GM12878 (cell line): ENCODE measurements at regions not wholly inside any gene's neighbourhood (a gene's known extent, or its start where the extent isn't known, plus 50 kb on each side); places are given as distances from the start of the nearest gene placed in this dataset.

Source experiments
- ATAC-seq: fragments of 200-7000 bp; cut with Tn5 transposase; 3 replicates; pipeline ENCODE4 v1.9.1; 2020; ENCODE audit warnings: mild to moderate bottlenecking, moderate library complexity
- BruUV-seq: library from RNA; stranded (reverse); fragments of 400-500 nt; replicated peaks from 2 replicates; lab custom pipeline; 2021; lab: Mats Ljungman, UMichigan
- CTCF ChIA-PET: fragments of 300-600 bp; sonication (Branson Sonifier 250); formaldehyde crosslinking; extraction: SDS; loops from one replicate; lab custom pipeline; 2021; ENCODE audit warnings: inconsistent platforms; lab: Yijun Ruan, JAX
- POLR2A ChIA-PET: fragments of 350-600 bp; formaldehyde crosslinking; extraction: SDS; loops from one replicate; lab custom pipeline; 2021; ENCODE audit warnings: inconsistent platforms; lab: Charles Lee
- RAD21 ChIA-PET: fragments of 300-600 bp; sonication (Branson Sonifier 250); formaldehyde crosslinking; loops from one replicate; lab custom pipeline; 2023; ENCODE audit warnings: antibody characterized with exemption; ENCODE audit not compliant: unreplicated experiment; lab: Charles Lee
- SMC1A ChIA-PET: fragments of 300-600 bp; sonication (Branson Sonifier 250); formaldehyde crosslinking; loops from one replicate; lab custom pipeline; 2023; ENCODE audit not compliant: unreplicated experiment, uncharacterized antibody; lab: Charles Lee
- DNase-seq: peaks from one replicate; pipeline ENCODE4 v3.0.0-alpha.2; 2011; ENCODE audit warnings: low read depth, low spot score
- FAIRE-seq: peaks from 3 replicates; lab custom pipeline; 2011; peaks lifted over from hg19 to GRCh38; lab: Jason Lieb, UNC
- H2AFZ ChIP-seq: 2 replicates; pipeline ENCODE4 v1.6.0; 2011; ENCODE audit warnings: low read depth, low read length, control low read depth; ENCODE audit not compliant: control insufficient read depth
- H3K27ac ChIP-seq: 2 replicates; pipeline ENCODE4 v1.5.1; 2011; ENCODE audit warnings: control low read depth; ENCODE audit not compliant: control insufficient read depth, insufficient read depth
- H3K27me3 ChIP-seq, 2 experiments: replicated peaks in 1 of 2; 2 replicates each; pipeline versions ENCODE4 v1.6.0 to v1.6.1; 2011; ENCODE audit warnings: low read length in 1 of 2; ENCODE audit not compliant: control insufficient read depth in 2 of 2, insufficient read depth in 2 of 2
- H3K36me3 ChIP-seq, 2 experiments: 2 replicates each; pipeline ENCODE4 v1.5.1; 2011; ENCODE audit warnings: low read length in 1 of 2; ENCODE audit not compliant: control insufficient read depth in 2 of 2, insufficient read depth in 2 of 2
- H3K4me1 ChIP-seq: 2 replicates; pipeline ENCODE4 v1.6.1; 2011; ENCODE audit warnings: mild to moderate bottlenecking, low read length, moderate library complexity, mixed read lengths; ENCODE audit not compliant: control insufficient read depth, insufficient read depth
- H3K4me2 ChIP-seq: 2 replicates; pipeline ENCODE4 v1.6.0; 2011; ENCODE audit warnings: control low read depth; ENCODE audit not compliant: control insufficient read depth, insufficient read depth
- H3K4me3 ChIP-seq: fragments of 200-600 bp; sonication (generic); 2 replicates; pipeline ENCODE4 v1.5.1; 2016
- H3K79me2 ChIP-seq: 2 replicates; pipeline ENCODE4 v1.6.0; 2011; ENCODE audit warnings: low read length; ENCODE audit not compliant: control insufficient read depth, insufficient read depth
- H3K9ac ChIP-seq: 2 replicates; pipeline ENCODE4 v1.8.0; 2011; ENCODE audit warnings: low read length, control low read depth, mixed read lengths; ENCODE audit not compliant: control insufficient read depth, insufficient read depth
- H3K9me3 ChIP-seq: replicated peaks from 3 replicates; pipeline ENCODE4 v1.5.1; 2011; ENCODE audit warnings: mild to moderate bottlenecking, low read length; ENCODE audit not compliant: control insufficient read depth, insufficient read depth
- H4K20me1 ChIP-seq: 2 replicates; pipeline ENCODE4 v1.6.0; 2011; ENCODE audit not compliant: control insufficient read depth, insufficient read depth
- BMI1 ChIP-seq: fragments of 450-650 bp; IDR thresholded peaks from 2 replicates; pipeline ENCODE4 v1.6.1; 2016; ENCODE audit warnings: mild to moderate bottlenecking, moderate library complexity, borderline replicate concordance
- CHD2 ChIP-seq: IDR thresholded peaks from 2 replicates; pipeline ENCODE4 v1.6.1; 2011; ENCODE audit warnings: low read depth, low read length, improper control_type of control experiment, borderline replicate concordance
- MLLT1 ChIP-seq: fragments of 450-650 bp; IDR thresholded peaks from 2 replicates; pipeline ENCODE4 v1.6.1; 2016; ENCODE audit warnings: mild to moderate bottlenecking
- MYC ChIP-seq: IDR thresholded peaks from 2 replicates; pipeline ENCODE4 v1.6.1; 2011; ENCODE audit warnings: mild to moderate bottlenecking, low read length, moderate library complexity, inconsistent platforms; ENCODE audit not compliant: insufficient read depth, insufficient replicate concordance, insufficient read length, severe bottlenecking
- NFIC ChIP-seq: IDR thresholded peaks from 2 replicates; pipeline ENCODE4 v1.6.1; 2012; ENCODE audit warnings: low read depth, mild to moderate bottlenecking, inconsistent platforms, low read length, moderate library complexity
- NFYB ChIP-seq: IDR thresholded peaks from 2 replicates; pipeline ENCODE4 v1.6.1; 2011; ENCODE audit warnings: low read depth, mild to moderate bottlenecking, low read length, improper control_type of control experiment, moderate library complexity; ENCODE audit not compliant: insufficient read depth
- RB1 ChIP-seq: fragments of 450-650 bp; formaldehyde crosslinking; IDR thresholded peaks from 2 replicates; pipeline ENCODE4 v1.6.1; 2017; ENCODE audit warnings: mild to moderate bottlenecking, borderline replicate concordance
- SIN3A ChIP-seq: IDR thresholded peaks from 2 replicates; pipeline ENCODE4 v1.6.1; 2012; ENCODE audit warnings: low read depth, low read length, improper control_type of control experiment
- TCF7 ChIP-seq: IDR thresholded peaks from 2 replicates; pipeline ENCODE4 v1.6.1; 2014; ENCODE audit warnings: antibody characterized with exemption, borderline replicate concordance
- ZBTB33 ChIP-seq: fragments of 450-650 bp; IDR thresholded peaks from 2 replicates; pipeline ENCODE4 v1.6.1; 2017; ENCODE audit warnings: mild to moderate bottlenecking
- ZBTB40 ChIP-seq: fragments of 450-650 bp; IDR thresholded peaks from 2 replicates; pipeline ENCODE4 v1.6.1; 2016; ENCODE audit warnings: mild to moderate bottlenecking, moderate library complexity, borderline replicate concordance
- ZNF274 ChIP-seq: IDR thresholded peaks from one replicate; pipeline ENCODE4 v1.8.0; 2011; ENCODE audit not compliant: insufficient read length, insufficient read depth
- ZSCAN29 ChIP-seq: fragments of 450-650 bp; IDR thresholded peaks from 2 replicates; pipeline ENCODE4 v1.6.1; 2017; ENCODE audit warnings: mild to moderate bottlenecking, moderate library complexity
- WGBS: methylation state at CpG from one replicate; pipeline ENCODE4 v1.1.6; 2016; ENCODE audit warnings: low lambda C conversion rate; ENCODE audit not compliant: insufficient replicate concordance, insufficient coverage; ENCODE audit errors: missing lambda C conversion rate; 5-methylcytosine and 5-hydroxymethylcytosine counted together
- in situ Hi-C: fragments of 300-500 bp; cut with MboI; formaldehyde crosslinking; loops from 9 replicates; pipeline ENCODE4 v1.14.3; 2018; ENCODE audit warnings: mixed read lengths
- intact Hi-C: fragments of 100-400 bp; cut with micrococcal nuclease; formaldehyde crosslinking; loops from one replicate; pipeline ENCODE4 v1.14.2; 2022; ENCODE audit not compliant: unreplicated experiment
- TF ChIP-seq, protein P1 (sequence below): IDR thresholded peaks from 2 replicates; pipeline ENCODE4 v1.6.1; 2012; ENCODE audit warnings: low read depth, low read length, improper control_type of control experiment

DNA sequence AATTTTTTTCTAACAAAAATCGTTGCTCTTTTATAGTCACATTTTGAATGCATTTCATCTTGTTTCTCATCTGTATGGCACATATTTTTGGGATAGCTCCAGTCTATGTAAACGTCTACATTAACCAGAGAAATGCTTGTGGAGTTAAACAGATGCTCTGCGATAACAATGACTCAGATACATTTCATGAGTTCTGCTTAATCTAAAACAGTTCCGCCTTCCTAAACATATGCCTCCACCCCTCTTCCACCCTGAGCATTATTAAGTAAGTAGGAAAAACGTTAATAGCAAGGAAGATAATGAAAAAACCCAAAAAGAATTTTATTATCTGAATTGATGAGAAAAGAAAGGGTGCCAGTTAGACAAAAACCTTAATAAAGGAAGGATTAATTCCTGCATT is 396.1 kb downstream of the TUSC7 start:
- no TSS peak for BruUV-seq
- no peaks in the 10 kb centered on the region for H3K36me3 ChIP-seq
- H4K20me1 ChIP-seq: no peaks in the 10 kb centered on the region
- no peaks in the 10 kb centered on the region for H3K9me3 ChIP-seq
- no peak overlapping the region for H3K9ac ChIP-seq
- ATAC-seq: no peak
- H3K27me3 ChIP-seq: no peaks in the 10 kb centered on the region; a peak in 1 of 4 replicates
- intact Hi-C loops: no loop called here
- RAD21 ChIA-PET: no interaction called here
- POLR2A ChIA-PET: no interaction called here
- 26% methylated on average over 5 of the region's 5 CpGs for WGBS
- SMC1A ChIA-PET: no interaction called here
- no peaks in the 10 kb centered on the region for H3K79me2 ChIP-seq
- TF ChIP-seq BMI1 (no peak), ZBTB40 (no peak), ZSCAN29 (no peak), TCF7 (no peak), SIN3A (no peak), MLLT1 (no peak), ZNF274 (no peak), CHD2 (no peak), NFYB (no peak), RB1 (no peak), MYC (no peak), NFIC (no peak), ZBTB33 (no peak)
- TF ChIP-seq, protein P1, sequence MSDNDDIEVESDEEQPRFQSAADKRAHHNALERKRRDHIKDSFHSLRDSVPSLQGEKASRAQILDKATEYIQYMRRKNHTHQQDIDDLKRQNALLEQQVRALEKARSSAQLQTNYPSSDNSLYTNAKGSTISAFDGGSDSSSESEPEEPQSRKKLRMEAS: no peak
- TF ChIP-seq, all 136 proteins: peak for 0
- no peak for FAIRE-seq
- DNase-seq: no peak
- Histone ChIP-seq H3K4me3 (no peak overlapping the region), H3K27ac (no peak overlapping the region), H3K4me1 (no peaks in the 10 kb centered on the region), H2AFZ (no peak overlapping the region), H3K4me2 (no peak overlapping the region)
- in situ Hi-C loops: no loop called here
- CTCF ChIA-PET: no interaction called here
